ENCODE measurements at regions not wholly inside any gene's neighbourhood (a gene's known extent, or its start where the extent isn't known, plus 50 kb on each side); places are given as distances from the start of the nearest gene placed in this dataset.

GRCh38 chr5:152337484-152337883 is 67.6 kb downstream of the NMUR2 start:
- no peak for DNase-seq (ENCODE audit: low read depth)

DNA sequence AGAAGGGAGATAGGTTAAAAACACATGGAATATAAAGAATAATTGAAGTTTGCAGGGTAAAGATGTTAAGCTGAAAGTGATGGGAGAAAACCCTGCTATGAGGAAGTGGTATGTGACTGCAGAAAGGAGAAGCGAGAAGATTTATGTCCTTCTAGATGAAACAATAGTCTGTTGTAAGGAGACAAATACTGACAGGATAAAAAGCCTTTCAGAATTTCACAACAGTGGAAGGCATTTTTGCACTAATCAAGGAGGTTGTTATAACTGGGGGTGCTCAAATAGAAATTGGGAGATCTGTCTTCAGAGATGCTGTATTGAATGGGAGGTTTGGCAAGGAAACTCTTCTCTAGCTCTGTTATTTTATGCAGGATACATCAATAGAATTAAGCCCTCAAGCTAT is 69.6 kb downstream of the NMUR2 start:
- no peak for DNase-seq (ENCODE audit: low read depth)

DNA sequence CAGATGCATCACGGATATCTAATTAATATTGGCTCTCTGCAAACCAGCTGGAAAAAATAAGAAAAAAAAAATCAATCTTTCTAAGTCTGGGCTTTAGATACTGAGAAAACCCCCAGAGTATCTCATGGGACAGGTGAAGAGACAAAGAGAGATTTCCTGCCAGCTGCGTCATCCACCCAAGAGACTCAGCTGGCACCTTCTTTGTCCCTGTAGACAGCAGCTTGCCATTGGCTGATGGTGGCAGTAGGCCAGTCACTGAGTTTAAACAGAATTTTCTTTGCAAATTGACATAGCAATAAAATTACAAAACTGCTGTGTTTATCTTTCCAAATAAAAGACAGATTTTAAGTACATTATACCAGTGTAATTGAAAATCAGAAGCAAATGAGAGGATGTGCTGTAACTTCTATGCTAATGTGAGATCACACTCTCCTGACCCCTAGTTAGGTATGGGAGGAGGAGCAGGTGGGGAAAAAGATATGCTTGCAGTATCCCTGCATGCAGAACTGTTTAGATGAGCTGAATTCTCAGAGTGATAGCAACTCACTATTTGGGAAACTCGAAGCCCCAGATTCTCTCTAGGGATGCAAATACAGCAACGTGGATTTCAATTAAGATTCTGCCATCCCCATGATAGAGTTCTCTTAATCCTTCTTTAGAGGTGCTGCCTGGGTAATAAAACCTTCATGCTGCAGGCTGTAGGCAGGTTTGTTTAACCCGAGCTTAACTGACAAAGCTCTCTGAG is 72.2 kb downstream of the NMUR2 start:
- DNase-seq (ENCODE audit: low read depth), result no peak

GRCh38 chr5:152331718-152332117 is 73.4 kb downstream of the NMUR2 start:
- no peak for DNase-seq (ENCODE audit: low read depth)

DNA sequence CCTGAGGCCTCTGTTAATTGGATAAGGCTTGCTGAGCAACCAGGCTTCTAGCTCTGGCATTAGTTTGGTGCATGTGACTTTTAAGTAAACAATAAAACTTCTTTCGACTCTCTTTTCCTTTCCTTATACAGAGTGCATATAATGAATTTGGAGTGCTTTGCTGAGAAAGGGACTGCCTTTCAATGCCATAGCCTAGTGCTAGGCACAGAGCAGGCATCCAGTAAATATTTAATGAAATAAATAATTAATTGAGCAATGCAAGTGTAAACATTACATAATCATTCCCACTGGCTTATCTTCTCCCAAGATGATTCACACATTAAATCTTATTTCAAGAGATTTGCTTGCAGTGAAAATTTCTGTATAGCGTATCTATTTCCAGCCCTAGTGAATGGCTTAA is 74.1 kb downstream of the NMUR2 start:
- no peak for DNase-seq (ENCODE audit: low read depth)

DNA sequence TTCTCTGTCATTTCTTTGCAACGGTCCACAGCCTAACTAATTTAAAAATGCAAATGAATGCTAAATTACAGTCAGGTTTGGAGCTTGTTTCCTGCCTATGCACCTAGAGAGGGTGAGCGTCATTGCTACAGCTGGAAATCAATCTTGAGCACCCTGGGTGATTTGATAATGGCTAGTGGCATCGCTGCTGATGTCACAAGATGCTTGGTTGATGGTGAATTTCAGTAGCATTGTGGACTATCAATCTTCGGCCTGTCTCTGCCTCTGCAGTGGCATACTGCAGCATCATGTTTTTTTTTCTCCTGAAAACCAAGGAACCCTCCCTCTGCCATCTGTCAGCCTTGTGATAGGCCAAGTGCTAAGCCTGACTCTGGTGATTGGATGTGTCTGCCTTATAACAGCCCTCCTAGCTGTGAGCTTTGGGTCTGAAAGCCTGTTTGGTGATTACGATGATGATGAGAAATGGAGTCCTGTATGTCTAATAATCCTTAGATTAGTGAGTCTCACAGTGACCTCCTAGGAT is 75.3 kb downstream of the NMUR2 start:
- DNase-seq (ENCODE audit: low read depth), result no peak

DNA sequence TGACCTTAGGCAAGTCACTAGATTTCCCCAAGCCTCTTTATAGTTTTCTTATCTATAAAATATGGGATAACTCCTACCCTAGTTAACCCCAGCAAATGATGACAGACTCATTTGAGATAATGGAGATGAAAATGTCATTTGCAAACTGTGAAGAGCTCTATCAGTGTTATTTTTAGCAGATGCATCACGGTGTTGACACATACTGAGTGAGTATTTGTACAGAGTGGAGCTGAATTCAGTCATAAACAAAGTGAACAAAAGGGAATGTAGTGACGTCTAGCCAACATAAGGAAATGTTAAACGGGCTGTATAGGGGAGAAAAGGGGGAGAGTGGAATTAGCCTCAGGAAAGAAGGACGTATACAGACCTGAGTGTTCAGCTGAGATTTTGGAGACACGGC is 75.9 kb downstream of the NMUR2 start:
- DNase-seq (ENCODE audit: low read depth), result no peak

DNA sequence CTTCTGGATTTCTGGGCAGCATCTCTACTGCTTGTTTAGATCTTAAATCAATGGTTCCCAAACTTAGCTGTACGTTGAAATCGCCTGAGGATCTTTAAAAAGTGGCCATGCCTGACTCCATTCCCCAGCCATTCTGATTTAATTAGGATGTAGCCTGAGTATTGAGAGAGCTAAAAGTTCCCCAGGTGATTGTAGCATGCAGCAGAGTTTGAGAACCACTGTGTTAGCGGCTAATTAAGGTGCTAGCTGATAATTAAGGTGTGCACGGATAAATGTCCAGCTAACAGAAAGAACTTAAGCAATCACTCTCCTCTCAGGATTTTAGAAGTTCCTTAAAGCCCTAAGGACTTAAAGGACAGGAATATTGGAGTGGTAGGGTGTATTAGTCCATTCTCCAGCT is 89.1 kb downstream of the NMUR2 start:
- DNase-seq (ENCODE audit: low read depth), result no peak

DNA sequence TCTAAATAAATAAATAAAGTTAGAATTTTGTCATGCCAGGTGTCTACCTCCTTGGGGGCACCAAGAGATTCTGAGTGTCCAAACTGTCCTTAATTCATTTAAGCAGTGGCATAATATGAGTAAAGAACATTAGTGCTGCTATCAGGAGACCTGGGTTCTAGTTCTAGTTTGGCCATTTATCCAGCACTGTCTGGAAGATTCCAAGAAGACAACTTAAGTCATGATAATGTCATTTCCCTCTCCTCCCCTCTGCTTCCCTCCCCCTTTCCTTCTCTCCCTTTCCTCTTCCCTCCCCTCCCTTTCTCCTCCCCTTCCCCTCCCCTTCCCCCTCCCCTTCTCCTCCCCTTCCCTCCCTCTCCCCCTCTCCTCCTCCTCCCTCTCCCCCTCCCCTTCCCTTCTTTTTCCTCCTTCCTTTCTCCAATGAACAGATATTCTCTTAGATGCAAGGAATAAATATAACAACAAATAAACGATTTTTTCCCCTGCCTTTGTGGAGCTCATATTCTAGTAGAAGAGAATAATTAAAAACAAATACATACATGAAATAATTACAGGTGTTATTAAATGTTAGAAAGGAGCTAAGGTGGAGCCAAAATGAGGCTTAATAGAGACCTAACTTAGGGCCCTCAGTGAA is 90.8 kb downstream of the NMUR2 start:
- DNase-seq (ENCODE audit: low read depth), result no peak

GRCh38 chr5:152309926-152310450 is 95.1 kb downstream of the NMUR2 start:
- DNase-seq (ENCODE audit: low read depth), result no peak

DNA sequence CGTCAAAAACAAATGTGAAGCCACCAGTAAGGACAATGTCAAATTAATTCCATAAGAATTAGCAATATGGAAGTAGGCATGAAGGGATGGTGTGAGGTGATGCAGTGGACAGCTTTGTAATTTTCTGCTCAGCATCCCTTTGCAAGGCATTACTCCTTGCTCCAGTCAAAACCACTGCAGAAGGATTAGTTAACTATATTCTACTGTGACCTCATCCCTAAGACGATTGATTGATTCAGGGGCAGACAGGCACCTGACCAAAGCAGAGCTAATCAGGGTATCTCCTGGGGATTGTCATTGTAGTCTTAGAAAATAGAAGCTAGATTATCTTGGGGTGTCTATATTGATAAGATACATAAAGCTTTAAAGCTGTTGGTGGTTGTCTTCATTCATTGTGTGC is 98.7 kb downstream of the NMUR2 start:
- DNase-seq (ENCODE audit: low read depth), result no peak

DNA sequence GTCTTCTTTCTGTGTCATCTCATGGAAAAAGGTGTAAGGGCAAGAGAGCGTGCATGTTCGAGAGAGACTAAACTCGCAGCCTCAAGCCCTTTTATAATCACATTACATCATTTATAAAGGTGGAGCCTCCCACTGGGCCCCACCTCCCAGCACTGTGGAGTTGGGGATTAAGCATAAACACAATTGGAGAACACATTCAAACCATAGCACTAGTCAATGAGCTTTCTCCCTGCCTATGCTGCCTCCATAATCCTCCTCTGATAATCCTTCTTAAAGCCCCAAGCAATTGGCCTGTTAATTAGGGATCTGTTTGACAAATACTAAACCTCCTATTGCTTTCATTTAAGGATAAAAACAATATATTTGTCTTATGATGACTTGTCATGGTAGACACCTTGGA is 99.6 kb downstream of the NMUR2 start:
- no peak for DNase-seq (ENCODE audit: low read depth)

DNA sequence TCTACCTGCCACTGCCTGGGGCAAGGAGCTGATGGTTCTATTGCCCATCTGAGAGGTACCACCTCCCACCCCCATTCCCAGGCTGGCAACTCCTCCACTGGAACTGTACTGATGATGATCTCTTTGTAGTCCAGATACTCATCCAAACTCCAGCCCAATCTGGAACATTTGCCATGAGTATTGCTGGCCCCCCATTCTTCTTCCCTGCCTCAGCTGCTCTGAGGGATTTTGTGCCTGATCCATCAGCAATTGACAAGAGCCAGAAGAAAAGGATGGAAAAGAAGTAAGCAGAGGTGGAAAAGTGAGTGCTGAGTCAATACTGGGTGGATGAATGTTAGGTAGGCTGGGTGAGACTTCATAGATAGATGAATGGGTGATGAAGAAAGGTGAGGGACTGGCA is 101.2 kb downstream of the NMUR2 start:
- DNase-seq (ENCODE audit: low read depth), result no peak

- DNase-seq (ENCODE audit: low read depth), result no peak
These were observed 107.2 kb downstream of the NMUR2 start for GRCh38 chr5:152297866-152298265.

GRCh38 chr5:152293189-152293588 is 111.9 kb downstream of the NMUR2 start:
- no peak for DNase-seq (ENCODE audit: low read depth)

GRCh38 chr5:152290181-152290580 is 114.9 kb downstream of the NMUR2 start:
- DNase-seq (ENCODE audit: low read depth), result no peak

GRCh38 chr5:152288917-152289595 is 116.0 kb downstream of the NMUR2 start:
- DNase-seq (ENCODE audit: low read depth), result no peak

DNA sequence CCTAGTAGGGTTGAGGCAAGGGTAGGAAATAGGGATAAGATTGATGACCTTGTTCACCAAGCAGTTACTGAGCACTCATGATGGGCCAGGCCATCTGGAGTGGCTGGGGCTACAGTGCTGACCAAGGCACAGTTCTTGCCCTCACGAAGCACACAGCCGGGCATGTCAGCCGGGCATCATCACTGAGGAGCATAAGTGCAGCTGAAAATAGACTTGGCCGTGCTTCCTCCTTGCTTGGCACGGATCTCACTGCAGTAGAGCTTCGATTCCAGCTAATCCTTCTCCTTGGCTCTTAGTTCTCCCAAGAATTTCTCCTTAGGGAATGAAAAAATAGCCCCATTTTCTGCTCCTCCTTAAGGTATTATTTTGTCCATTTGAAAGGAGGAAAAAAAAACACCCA is 116.6 kb downstream of the NMUR2 start:
- no peak for DNase-seq (ENCODE audit: low read depth)

DNA sequence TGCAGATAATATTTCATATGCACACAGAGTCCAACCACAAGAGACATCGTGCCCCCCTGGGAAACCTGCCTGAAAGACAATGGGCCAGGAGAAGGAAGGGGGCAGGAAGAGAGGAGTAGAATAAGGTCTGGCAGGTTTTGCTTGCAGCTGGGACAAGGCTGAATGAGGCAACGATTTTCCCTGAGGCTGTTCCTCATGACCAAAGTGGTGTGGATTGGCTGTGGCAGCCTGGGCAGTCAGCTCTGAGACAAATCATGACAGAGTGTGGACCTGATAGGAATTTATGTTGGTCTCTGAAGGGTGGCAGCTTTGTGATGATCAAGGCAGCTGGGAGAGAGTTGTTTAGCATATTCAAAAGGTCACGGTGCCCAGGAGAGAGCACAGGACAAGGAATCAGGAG is 119.3 kb downstream of the NMUR2 start:
- DNase-seq (ENCODE audit: low read depth), result no peak

GRCh38 chr5:152282331-152282730 is 122.7 kb downstream of the NMUR2 start:
- DNase-seq (ENCODE audit: low read depth), result no peak

DNA sequence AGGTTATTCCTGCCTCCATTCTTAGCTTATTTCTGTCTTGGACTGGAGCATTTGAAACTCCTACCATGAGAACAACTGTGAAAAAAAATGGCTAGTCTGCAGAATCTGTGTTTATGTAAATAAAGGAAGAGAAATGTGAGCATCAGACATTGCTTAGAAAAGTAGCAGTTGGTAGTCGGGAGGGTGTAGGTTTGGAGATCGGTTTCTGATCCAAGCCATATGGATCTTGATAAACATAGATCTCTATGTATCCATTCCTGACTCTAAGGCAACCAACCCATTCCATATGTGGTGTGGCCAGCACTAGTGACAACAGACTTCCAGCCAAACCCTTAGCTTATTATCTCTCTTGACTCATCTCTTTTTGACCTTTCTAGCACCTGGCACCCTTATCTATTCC is 127.1 kb downstream of the NMUR2 start:
- no peak for DNase-seq (ENCODE audit: low read depth)

DNA sequence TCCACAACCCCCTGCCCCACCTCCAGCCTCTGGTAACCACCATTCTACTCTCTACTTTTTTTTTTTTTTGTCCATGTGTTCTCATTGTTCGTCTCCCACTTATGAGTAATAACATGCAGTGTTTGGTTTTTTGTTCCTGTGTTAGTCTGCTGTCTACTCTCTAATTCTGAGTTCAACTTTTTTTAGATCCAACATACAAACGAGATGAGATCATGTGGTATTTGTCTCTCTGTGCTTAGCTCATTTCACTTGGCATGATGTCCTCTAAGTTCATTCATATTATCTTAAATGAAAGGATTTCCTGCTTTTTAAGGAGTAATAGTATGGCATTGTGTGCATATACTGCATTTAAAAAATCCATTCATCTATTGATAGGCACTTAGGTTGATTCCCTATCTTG is 130.9 kb downstream of the NMUR2 start:
- DNase-seq (ENCODE audit: low read depth), result no peak

GRCh38 chr5:152271420-152271819 is 133.7 kb downstream of the NMUR2 start:
- DNase-seq (ENCODE audit: low read depth), result no peak

Measured in activated T-cell treated with anti-CD3 and anti-CD28 coated beads for 1 hour (primary cell).